K562 (cell line): ENCODE measurements at regions not wholly inside any gene's neighbourhood (a gene's known extent, or its start where the extent isn't known, plus 50 kb on each side); places are given as distances from the start of the nearest gene placed in this dataset.

Experiments used
- ATAC-seq: fragments of 200-7000 bp; cut with Tn5 transposase; 3 replicates; pipeline ENCODE4 v1.9.1; 2020; ENCODE audit warnings: moderate library complexity
- BruUV-seq: library from RNA; stranded (reverse); fragments of 400-500 nt; replicated peaks from 2 replicates; lab custom pipeline; 2021; lab: Mats Ljungman, UMichigan
- CTCF ChIA-PET: fragments of 300-600 bp; formaldehyde crosslinking; extraction: SDS; loops from one replicate; lab custom pipeline; 2021; ENCODE audit warnings: low intra/inter-chr PET ratio; lab: Yijun Ruan, JAX
- POLR2A ChIA-PET: fragments of 300-600, 350-650 bp; sonication (Branson Sonifier 250); formaldehyde crosslinking; extraction: SDS; loops from one replicate; lab custom pipeline; 2021; ENCODE audit warnings: antibody characterized with exemption, inconsistent platforms; lab: Yijun Ruan, JAX
- DNase-seq, 4 experiments: peaks; one replicate each; pipeline versions ENCODE4 v3.0.0 to v3.0.0-alpha.2; 2011 to 2018; ENCODE audit warnings: low spot score in 3 of 4, mixed read lengths in 3 of 4; ENCODE audit errors: extremely low read depth in 1 of 4
- FAIRE-seq: peaks from 2 replicates; lab custom pipeline; 2011; peaks lifted over from hg19 to GRCh38; lab: Jason Lieb, UNC
- H2AFZ ChIP-seq: 2 replicates; pipeline ENCODE4 v1.6.0; 2011; ENCODE audit warnings: low read depth, low read length, control low read depth, inconsistent platforms
- H3K27ac ChIP-seq: fragments of 200-600 bp; 3 replicates; pipeline ENCODE4 v1.8.0; 2011; ENCODE audit warnings: low read depth, mild to moderate bottlenecking, control low read depth, inconsistent platforms, low read length, moderate library complexity, mixed read lengths; ENCODE audit errors: extremely low read depth
- H3K27me3 ChIP-seq, 2 experiments: fragments of 300-600 bp in 1 of 2; 2 replicates in 1 of 2; 3 replicates in 1 of 2; pipeline versions ENCODE4 v1.6.0 to v1.8.0; 2011; ENCODE audit warnings: inconsistent platforms in 2 of 2, low read length in 2 of 2, mild to moderate bottlenecking in 1 of 2, mixed read lengths in 1 of 2, moderate library complexity in 1 of 2; ENCODE audit not compliant: control insufficient read depth in 2 of 2, insufficient read depth in 2 of 2
- H3K36me3 ChIP-seq: fragments of 300-600 bp; 3 replicates; pipeline ENCODE4 v1.8.0; 2011; ENCODE audit warnings: mild to moderate bottlenecking, low read length, inconsistent platforms; ENCODE audit not compliant: control insufficient read depth, insufficient read depth
- H3K4me1 ChIP-seq, 2 experiments: fragments of 200-600 bp in 1 of 2; replicated peaks in 1 of 2; 2 replicates in 1 of 2; 3 replicates in 1 of 2; pipeline versions ENCODE4 v1.5.1 to v1.8.0; 2011; ENCODE audit warnings: inconsistent platforms in 2 of 2, low read length in 2 of 2, mild to moderate bottlenecking in 1 of 2, mixed read lengths in 1 of 2, moderate library complexity in 1 of 2; ENCODE audit not compliant: control insufficient read depth in 2 of 2, insufficient read depth in 2 of 2
- H3K4me2 ChIP-seq: 2 replicates; pipeline ENCODE4 v1.6.1; 2011; ENCODE audit warnings: low read length, control low read depth, inconsistent platforms, mixed read lengths; ENCODE audit not compliant: insufficient read depth
- H3K4me3 ChIP-seq: fragments of 200-600 bp; sonication (generic), shearing (Covaris generic); 2 replicates; pipeline ENCODE4 v1.5.1; 2016; ENCODE audit warnings: control low read depth, inconsistent platforms
- H3K79me2 ChIP-seq: fragments of 200-600 bp; 3 replicates; pipeline ENCODE4 v1.8.0; 2011; ENCODE audit warnings: low read length, inconsistent platforms; ENCODE audit not compliant: control insufficient read depth, insufficient read depth
- H3K9ac ChIP-seq, 2 experiments: 2 replicates each; pipeline versions ENCODE4 v1.6.0 to v1.6.1; 2011; ENCODE audit warnings: low read depth in 2 of 2, low read length in 2 of 2, control low read depth in 1 of 2, inconsistent platforms in 1 of 2, mild to moderate bottlenecking in 1 of 2, mixed read lengths in 1 of 2; ENCODE audit not compliant: insufficient read depth in 1 of 2
- H3K9me1 ChIP-seq: one replicate; pipeline ENCODE4 v1.6.0; 2011; ENCODE audit warnings: inconsistent platforms, mild to moderate bottlenecking, low read length, moderate library complexity; ENCODE audit not compliant: control insufficient read depth, insufficient read depth
- H3K9me3 ChIP-seq: replicated peaks from 2 replicates; pipeline ENCODE4 v1.5.1; 2011; ENCODE audit warnings: low read depth, low read length, inconsistent platforms; ENCODE audit not compliant: control insufficient read depth, insufficient read depth
- H4K20me1 ChIP-seq: replicated peaks from 2 replicates; pipeline ENCODE4 v1.6.1; 2011; ENCODE audit warnings: low read length, inconsistent platforms, mixed read lengths; ENCODE audit not compliant: control insufficient read depth, insufficient read depth
- GTF2F1 ChIP-seq: IDR thresholded peaks from 2 replicates; pipeline ENCODE4 v1.6.1; 2011; ENCODE audit warnings: low read depth, low read length, improper control_type of control experiment
- WGBS: fragments of 100-300 bp; shearing (Covaris generic); methylation state at CpG from one replicate; pipeline ENCODE4 v1.1.6; 2016; ENCODE audit warnings: low coverage, mixed read lengths; ENCODE audit not compliant: insufficient coverage; ENCODE audit errors: missing lambda C conversion rate; 5-methylcytosine and 5-hydroxymethylcytosine counted together
- in situ Hi-C: fragments of 300-500 bp; cut with MboI; formaldehyde crosslinking; loops from 4 replicates; pipeline ENCODE4 v1.15.0; 2018; ENCODE audit warnings: inconsistent platforms, mixed read lengths
- intact Hi-C: fragments of 100-400 bp; cut with micrococcal nuclease; formaldehyde crosslinking; loops from 2 replicates; pipeline ENCODE4 v1.14.2; 2022
- TF ChIP-seq, protein P1 (sequence below), 3 experiments: fragments of 200-800 bp in 1 of 3; fragments of 250-450 bp in 1 of 3; fragments of 450-650 bp in 1 of 3; sonication (Bioruptor Pico) in 1 of 3; sonication (Bioruptor generic) in 1 of 3; formaldehyde crosslinking in 1 of 3; IDR thresholded peaks; 2 replicates each; pipeline versions ENCODE4 v1.6.1 to v1.8.0; 2016 to 2022; ENCODE audit warnings: mild to moderate bottlenecking in 2 of 3, missing genetic modification characterization in 2 of 3, missing compliant biosample characterization in 1 of 3, moderate library complexity in 1 of 3

DNA sequence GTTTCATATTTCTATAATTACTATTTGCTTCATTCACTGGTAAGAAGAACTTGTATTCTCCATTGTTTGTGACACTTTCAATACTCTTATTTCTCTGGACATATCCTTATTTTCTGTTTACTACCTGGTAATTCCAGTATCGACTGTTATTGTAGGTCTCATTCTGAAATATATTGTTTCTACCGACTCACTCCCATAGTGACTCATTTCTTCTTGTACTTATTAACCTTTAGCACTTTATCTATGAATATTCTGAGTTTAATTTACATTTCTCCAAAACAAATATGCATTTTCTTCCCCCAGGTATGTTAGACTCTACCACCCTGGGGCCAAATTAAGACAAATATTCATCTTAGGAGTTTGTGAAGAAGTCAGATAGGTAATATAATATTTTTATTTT lies 164.5 kb upstream of the BTBD3 start (continued):
- TF ChIP-seq, protein P1, sequence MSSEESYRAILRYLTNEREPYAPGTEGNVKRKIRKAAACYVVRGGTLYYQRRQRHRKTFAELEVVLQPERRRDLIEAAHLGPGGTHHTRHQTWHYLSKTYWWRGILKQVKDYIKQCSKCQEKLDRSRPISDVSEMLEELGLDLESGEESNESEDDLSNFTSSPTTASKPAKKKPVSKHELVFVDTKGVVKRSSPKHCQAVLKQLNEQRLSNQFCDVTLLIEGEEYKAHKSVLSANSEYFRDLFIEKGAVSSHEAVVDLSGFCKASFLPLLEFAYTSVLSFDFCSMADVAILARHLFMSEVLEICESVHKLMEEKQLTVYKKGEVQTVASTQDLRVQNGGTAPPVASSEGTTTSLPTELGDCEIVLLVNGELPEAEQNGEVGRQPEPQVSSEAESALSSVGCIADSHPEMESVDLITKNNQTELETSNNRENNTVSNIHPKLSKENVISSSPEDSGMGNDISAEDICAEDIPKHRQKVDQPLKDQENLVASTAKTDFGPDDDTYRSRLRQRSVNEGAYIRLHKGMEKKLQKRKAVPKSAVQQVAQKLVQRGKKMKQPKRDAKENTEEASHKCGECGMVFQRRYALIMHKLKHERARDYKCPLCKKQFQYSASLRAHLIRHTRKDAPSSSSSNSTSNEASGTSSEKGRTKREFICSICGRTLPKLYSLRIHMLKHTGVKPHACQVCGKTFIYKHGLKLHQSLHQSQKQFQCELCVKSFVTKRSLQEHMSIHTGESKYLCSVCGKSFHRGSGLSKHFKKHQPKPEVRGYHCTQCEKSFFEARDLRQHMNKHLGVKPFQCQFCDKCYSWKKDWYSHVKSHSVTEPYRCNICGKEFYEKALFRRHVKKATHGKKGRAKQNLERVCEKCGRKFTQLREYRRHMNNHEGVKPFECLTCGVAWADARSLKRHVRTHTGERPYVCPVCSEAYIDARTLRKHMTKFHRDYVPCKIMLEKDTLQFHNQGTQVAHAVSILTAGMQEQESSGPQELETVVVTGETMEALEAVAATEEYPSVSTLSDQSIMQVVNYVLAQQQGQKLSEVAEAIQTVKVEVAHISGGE (CRISPR knock-in tag; IDR thresholded peaks at IDR 0.05), result no peak

DNA sequence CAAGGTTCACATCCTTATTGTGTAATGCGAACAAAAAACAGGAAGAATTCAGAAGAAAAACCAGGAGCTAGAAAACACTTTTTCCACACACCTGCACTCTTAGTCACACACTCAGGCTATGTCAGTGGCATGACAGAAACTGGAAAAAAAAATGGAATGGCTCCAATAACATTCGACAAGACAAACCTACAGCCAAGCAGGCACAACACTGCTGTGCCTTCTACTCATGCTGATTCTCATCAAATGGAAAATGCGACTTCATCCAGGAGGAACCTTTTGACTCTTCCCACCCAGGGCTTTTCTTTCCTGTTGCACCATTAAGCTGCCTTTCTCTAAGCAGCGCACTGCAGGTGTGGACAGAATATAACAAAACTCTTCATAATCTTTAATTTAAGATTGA lies 163.2 kb upstream of the BTBD3 start:
- POLR2A ChIA-PET, result no interaction called here
- no peaks in the 10 kb centered on the region for H3K36me3 ChIP-seq
- 0% methylated on average over 4 of the region's 4 CpGs for WGBS

More for the DNA sequence above, 163.2 kb upstream of the BTBD3 start:
- intact Hi-C loops, result no loop called here
- H3K27ac ChIP-seq, result no peak overlapping the region
- H3K79me2 ChIP-seq, result no peaks in the 10 kb centered on the region
- TF ChIP-seq GTF2F1, result no peak
- H3K4me3 ChIP-seq, result no peak overlapping the region
- no peaks in the 10 kb centered on the region for H3K9me3 ChIP-seq
- H4K20me1 ChIP-seq, result no peaks in the 10 kb centered on the region
- FAIRE-seq (no peak), ATAC-seq (no peak), DNase-seq (no peak)
- H3K9me1 ChIP-seq, result no peaks in the 10 kb centered on the region
- no peaks in the 10 kb centered on the region for H3K27me3 ChIP-seq
- H2AFZ ChIP-seq, result no peak overlapping the region
- no peak overlapping the region for H3K9ac ChIP-seq
- in situ Hi-C loops, result no loop called here
- no TSS peak for BruUV-seq
- CTCF ChIA-PET, result no interaction called here
- no peak overlapping the region for H3K4me2 ChIP-seq
- H3K4me1 ChIP-seq, result no peaks in the 10 kb centered on the region
